ENCODE measurements at regions not wholly inside any gene's neighbourhood (a gene's known extent, or its start where the extent isn't known, plus 50 kb on each side); places are given as distances from the start of the nearest gene placed in this dataset.
"Not testable (repeated sequence)": the region's sequence is repeated elsewhere in the genome, so short reads cannot be mapped to it uniquely, and the experiment has no call there.

- no peak for DNase-seq
Observed at GRCh38 chr18:38648179-38648578, 1082.6 kb upstream of the CELF4 start.

GRCh38 chr18:38646296-38646695, 1080.7 kb upstream of the CELF4 start:
- DNase-seq: no peak

GRCh38 chr18:38644875-38645641, 1079.5 kb upstream of the CELF4 start:
- DNase-seq: no peak

GRCh38 chr18:38642711-38643110, 1077.1 kb upstream of the CELF4 start:
- no peak for DNase-seq

GRCh38 chr18:38639700-38640099, 1074.1 kb upstream of the CELF4 start:
- DNase-seq: not testable (repeated sequence)

- no peak for DNase-seq
Observed at GRCh38 chr18:38635709-38636430, 1070.3 kb upstream of the CELF4 start.

- no peak for DNase-seq
Observed at GRCh38 chr18:38634117-38634516, 1068.5 kb upstream of the CELF4 start.

- no peak for DNase-seq
Observed at GRCh38 chr18:38633333-38633732, 1067.7 kb upstream of the CELF4 start.

- DNase-seq: no peak
Observed at GRCh38 chr18:38619129-38619528, 1053.5 kb upstream of the CELF4 start.

GRCh38 chr18:38616306-38616705, 1050.7 kb upstream of the CELF4 start:
- no peak for DNase-seq

GRCh38 chr18:38612904-38613303, 1047.3 kb upstream of the CELF4 start:
- DNase-seq: no peak

GRCh38 chr18:38611036-38611964, 1045.7 kb upstream of the CELF4 start:
- DNase-seq: no peak

GRCh38 chr18:38606841-38607240, 1041.2 kb upstream of the CELF4 start:
- DNase-seq: no peak

- peak; percentile 34 for DNase-seq
Observed at GRCh38 chr18:38602341-38602740, 1036.7 kb upstream of the CELF4 start.

GRCh38 chr18:38587571-38587970, 1022.0 kb upstream of the CELF4 start:
- DNase-seq: no peak

GRCh38 chr18:38586327-38586726, 1020.7 kb upstream of the CELF4 start:
- no peak for DNase-seq

- no peak for DNase-seq
Observed at GRCh38 chr18:38579764-38580163, 1014.2 kb upstream of the CELF4 start.

- DNase-seq: no peak
Observed at GRCh38 chr18:38576916-38577315, 1011.3 kb upstream of the CELF4 start.

- DNase-seq: no peak
Observed at GRCh38 chr18:38576349-38576748, 1010.8 kb upstream of the CELF4 start.

GRCh38 chr18:38575648-38576047, 1010.0 kb upstream of the CELF4 start:
- DNase-seq: no peak

- DNase-seq: no peak
Observed at GRCh38 chr18:38575023-38575422, 1009.4 kb upstream of the CELF4 start.

GRCh38 chr18:38572554-38573111, 1007.0 kb upstream of the CELF4 start:
- DNase-seq: no peak

- no peak for DNase-seq
Observed at GRCh38 chr18:38571651-38572050, 1006.1 kb upstream of the CELF4 start.
